ENCODE measurements at regions not wholly inside any gene's neighbourhood (a gene's known extent, or its start where the extent isn't known, plus 50 kb on each side); places are given as distances from the start of the nearest gene placed in this dataset.
"Not testable (repeated sequence)": the region's sequence is repeated elsewhere in the genome, so short reads cannot be mapped to it uniquely, and the experiment has no call there.

DNA sequence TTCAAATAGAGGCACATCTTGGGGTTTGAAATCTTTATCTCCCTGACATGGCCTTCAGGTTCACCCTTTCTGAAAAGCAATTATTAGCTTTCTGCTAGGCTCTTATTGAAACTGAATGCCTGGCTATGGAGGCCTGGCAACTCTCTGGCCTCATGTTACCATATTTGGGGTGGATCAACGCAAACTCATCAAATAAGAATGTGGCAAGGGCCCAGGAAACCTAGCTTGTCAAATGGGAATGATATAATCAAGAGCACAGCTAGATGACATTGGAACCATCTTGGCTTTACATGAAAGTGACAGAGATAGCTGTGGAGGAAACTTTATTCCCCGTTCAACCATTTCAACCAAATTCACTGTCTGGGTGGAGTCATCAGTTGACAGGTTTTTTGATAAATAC is 202.8 kb upstream of the SMIM30 start:
- Histone ChIP-seq H3K4me3 (no peak overlapping the region), H3K27me3 (replicated peaks) (no peaks in the 10 kb centered on the region), H3K36me3 (no peaks in the 10 kb centered on the region), H3K9me3 (replicated peaks) (no peaks in the 10 kb centered on the region), H3K27ac (no peak overlapping the region), H3K4me1 (replicated peaks) (no peaks in the 10 kb centered on the region)
- no peak for DNase-seq (ENCODE audit: low read depth in 1 of 2, low spot score in 2 of 2)

DNA sequence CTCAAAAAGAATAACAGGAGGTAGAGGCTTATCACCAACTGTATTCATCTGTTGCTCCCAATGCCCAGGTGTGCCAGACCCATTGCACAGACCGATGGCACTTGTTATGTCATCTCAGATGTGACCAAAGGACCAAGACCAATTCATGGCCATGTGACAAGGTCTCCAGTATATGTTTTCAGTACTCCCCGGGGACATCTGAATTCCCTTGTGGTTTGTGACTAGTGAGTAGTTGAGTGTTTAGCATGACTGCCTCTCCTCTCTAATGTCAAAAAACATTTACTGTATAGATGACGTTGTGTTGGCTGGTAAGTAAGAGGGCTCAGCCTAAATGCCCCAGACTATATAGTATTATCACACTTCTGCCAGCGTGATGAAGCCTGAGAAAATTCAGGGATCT is 202.1 kb upstream of the SMIM30 start:
- no peak for DNase-seq (ENCODE audit: low read depth in 1 of 2, low spot score in 2 of 2)
- Histone ChIP-seq H3K4me3 (no peak overlapping the region), H3K9me3 (replicated peaks) (no peaks in the 10 kb centered on the region), H3K27me3 (replicated peaks) (no peaks in the 10 kb centered on the region), H3K36me3 (no peaks in the 10 kb centered on the region), H3K27ac (no peak overlapping the region), H3K4me1 (replicated peaks) (no peaks in the 10 kb centered on the region)

DNA sequence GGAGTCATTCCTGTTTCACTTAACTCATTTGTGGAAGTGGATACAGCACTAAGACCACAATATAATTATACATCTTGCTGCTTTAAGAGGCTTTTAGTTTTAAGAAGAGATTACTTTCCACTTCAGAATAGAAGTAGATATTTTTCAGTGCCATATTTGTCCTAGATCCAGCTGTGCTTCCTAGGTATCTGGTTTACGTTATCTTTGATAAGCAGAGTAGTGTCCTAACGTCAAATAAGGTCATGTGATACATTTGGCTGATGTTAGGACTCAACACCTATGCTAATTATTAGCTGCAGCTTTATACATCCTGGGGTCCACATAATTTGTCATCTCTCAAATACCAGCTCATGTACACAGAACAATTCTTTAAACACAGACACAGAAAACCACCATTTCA is 196.2 kb upstream of the SMIM30 start:
- no peaks in the 10 kb centered on the region for H3K9me3 ChIP-seq (replicated peaks)
- no peak overlapping the region for H3K27ac ChIP-seq
- no peak for DNase-seq (ENCODE audit: low read depth in 1 of 2, low spot score in 2 of 2)
- no peaks in the 10 kb centered on the region for H3K36me3 ChIP-seq
- no peaks in the 10 kb centered on the region for H3K27me3 ChIP-seq (replicated peaks)
- no peak overlapping the region for H3K4me3 ChIP-seq
- H3K4me1 ChIP-seq (replicated peaks) = no peaks in the 10 kb centered on the region

DNA sequence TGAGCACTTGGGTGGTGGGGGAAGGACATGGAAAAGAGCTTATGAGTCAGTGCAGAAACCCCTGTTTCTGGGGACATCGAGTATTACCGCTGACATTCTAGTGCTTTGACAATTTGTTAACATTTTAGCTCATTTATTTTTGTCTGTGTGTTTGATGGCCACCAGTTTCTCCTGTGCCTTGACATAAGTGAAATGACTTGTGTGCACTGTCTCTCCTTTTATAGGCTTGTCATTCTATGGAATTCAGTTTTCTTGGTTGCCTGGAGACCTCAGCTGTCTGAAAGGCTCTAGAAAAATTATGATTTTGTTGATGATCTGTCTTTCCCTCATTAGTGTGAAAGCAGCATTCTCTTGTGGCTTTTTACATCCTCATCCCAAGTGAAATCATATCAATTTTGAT is 190.0 kb upstream of the SMIM30 start:
- H3K4me3 ChIP-seq = no peak overlapping the region
- no peak overlapping the region for H3K27ac ChIP-seq
- no peaks in the 10 kb centered on the region for H3K27me3 ChIP-seq (replicated peaks)
- no peaks in the 10 kb centered on the region for H3K4me1 ChIP-seq (replicated peaks)
- no peaks in the 10 kb centered on the region for H3K36me3 ChIP-seq
- H3K9me3 ChIP-seq (replicated peaks) = no peaks in the 10 kb centered on the region
- DNase-seq (ENCODE audit: low read depth in 1 of 2, low spot score in 2 of 2) = no peak

DNA sequence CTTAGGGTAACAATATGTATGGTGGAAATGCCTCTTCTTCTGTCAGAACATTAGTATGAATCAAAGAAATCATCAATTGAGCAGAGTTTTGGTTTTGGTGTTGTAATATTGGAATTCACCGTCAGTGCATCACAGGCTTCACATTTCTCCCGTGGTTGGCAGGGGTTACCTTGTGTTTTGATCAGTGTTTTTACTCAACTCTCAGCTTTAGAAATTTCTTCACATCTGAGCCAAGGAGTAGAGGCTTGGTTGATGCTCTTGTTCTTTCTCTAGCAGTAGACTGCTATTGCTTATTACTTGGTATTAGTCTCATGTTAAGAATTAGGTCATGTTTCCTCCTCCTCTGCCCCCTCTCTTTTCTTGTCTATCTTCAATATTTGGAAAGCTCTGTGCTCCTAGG is 188.8 kb upstream of the SMIM30 start:
- H3K9me3 ChIP-seq (replicated peaks) = no peaks in the 10 kb centered on the region
- no peaks in the 10 kb centered on the region for H3K27me3 ChIP-seq (replicated peaks)
- no peak overlapping the region for H3K4me3 ChIP-seq
- no peak for DNase-seq (ENCODE audit: low read depth in 1 of 2, low spot score in 2 of 2)
- no peak overlapping the region for H3K27ac ChIP-seq
- no peaks in the 10 kb centered on the region for H3K36me3 ChIP-seq
- no peaks in the 10 kb centered on the region for H3K4me1 ChIP-seq (replicated peaks)

DNA sequence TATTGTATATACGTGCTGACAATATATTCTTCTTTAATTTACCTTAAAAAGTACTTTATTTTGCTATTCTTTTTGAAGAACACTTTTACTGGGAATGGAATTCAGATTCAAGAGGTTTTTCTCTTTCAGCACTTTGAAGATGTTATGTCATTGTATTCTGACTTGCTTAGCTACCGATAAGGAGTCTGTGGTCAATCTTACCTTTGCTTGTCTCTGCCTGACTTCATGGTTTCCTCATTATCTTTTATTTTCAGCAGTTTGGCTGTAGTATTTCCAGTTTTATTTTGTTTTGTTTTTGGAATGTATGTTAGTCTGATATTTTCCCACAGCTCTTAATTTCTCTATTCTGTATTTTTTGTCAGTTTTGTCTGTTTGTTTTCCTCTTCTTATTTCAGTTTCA is 187.9 kb upstream of the SMIM30 start:
- Histone ChIP-seq H3K4me3 (no peak overlapping the region), H3K27me3 (replicated peaks) (no peaks in the 10 kb centered on the region), H3K9me3 (replicated peaks) (no peaks in the 10 kb centered on the region), H3K36me3 (no peaks in the 10 kb centered on the region), H3K4me1 (replicated peaks) (no peaks in the 10 kb centered on the region), H3K27ac (no peak overlapping the region)
- no peak for DNase-seq (ENCODE audit: low read depth in 1 of 2, low spot score in 2 of 2)

DNA sequence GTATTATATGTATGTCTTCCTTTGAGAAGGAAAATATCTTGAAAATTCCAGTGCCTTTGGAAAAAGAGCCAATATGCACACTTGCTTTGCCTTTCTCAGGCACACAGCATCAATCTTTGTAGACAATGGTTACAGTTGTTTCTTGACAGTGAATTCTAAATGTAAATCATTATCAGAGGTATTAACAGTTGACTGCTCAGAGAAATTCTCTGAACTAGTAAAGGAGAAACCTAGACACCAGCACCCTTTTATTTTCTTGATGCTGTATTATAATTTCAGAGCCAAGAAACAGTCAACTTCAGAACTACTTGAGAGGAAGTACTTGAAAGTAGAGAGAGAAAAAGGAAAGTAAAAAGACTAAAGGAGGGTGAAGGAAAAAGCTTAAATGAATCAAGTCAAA is 185.8 kb upstream of the SMIM30 start:
- Histone ChIP-seq H3K9me3 (replicated peaks) (no peaks in the 10 kb centered on the region), H3K27ac (no peak overlapping the region), H3K4me1 (replicated peaks) (no peaks in the 10 kb centered on the region), H3K4me3 (no peak overlapping the region), H3K27me3 (replicated peaks) (no peaks in the 10 kb centered on the region), H3K36me3 (no peaks in the 10 kb centered on the region)
- DNase-seq (ENCODE audit: low read depth in 1 of 2, low spot score in 2 of 2) = no peak

DNA sequence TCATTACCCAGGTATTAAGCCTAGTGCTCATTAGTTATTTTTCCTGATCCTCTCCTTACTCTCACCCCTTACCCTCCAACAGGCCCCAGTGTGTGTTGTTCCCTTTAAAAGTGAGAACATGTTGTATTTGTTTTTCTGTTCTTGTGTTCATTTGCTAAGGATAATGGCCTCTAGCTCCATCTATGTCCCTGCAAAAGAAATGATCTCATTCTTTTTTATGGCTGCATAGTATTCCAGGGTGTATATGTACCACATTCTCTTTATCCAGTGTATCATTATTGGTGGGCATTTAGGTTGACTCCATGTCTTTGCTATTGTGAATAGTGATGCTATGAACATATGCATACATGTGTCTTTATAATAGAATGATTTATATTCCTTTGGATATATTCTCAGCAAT is 185.0 kb upstream of the SMIM30 start:
- not testable (repeated sequence) for H3K27me3 ChIP-seq (replicated peaks); DNase-seq (ENCODE audit: low read depth in 1 of 2, low spot score in 2 of 2); H3K27ac ChIP-seq; H3K4me1 ChIP-seq (replicated peaks); H3K9me3 ChIP-seq (replicated peaks); H3K36me3 ChIP-seq; H3K4me3 ChIP-seq

DNA sequence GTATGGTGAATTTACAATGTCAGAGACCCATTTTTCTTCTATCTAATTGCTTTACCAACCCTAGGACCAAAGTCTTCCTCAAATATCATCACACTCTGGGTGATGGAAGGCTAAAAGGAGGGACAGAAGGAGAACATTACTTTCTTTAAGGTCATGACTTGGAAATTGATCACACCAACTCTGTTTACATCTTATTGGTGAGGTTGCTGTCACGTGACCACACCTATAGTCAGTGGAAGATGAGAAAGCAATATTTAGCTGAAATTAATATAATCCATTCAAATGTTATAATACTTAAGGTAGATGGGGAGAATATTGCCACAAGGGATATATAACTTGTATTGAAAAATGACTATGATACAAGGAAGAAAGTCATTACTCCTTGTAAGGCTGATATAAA is 183.6 kb upstream of the SMIM30 start:
- no peaks in the 10 kb centered on the region for H3K27me3 ChIP-seq (replicated peaks)
- H3K36me3 ChIP-seq = no peaks in the 10 kb centered on the region
- H3K4me1 ChIP-seq (replicated peaks) = no peaks in the 10 kb centered on the region
- H3K4me3 ChIP-seq = no peak overlapping the region
- H3K27ac ChIP-seq = no peak overlapping the region
- DNase-seq (ENCODE audit: low read depth in 1 of 2, low spot score in 2 of 2) = no peak
- no peaks in the 10 kb centered on the region for H3K9me3 ChIP-seq (replicated peaks)

DNA sequence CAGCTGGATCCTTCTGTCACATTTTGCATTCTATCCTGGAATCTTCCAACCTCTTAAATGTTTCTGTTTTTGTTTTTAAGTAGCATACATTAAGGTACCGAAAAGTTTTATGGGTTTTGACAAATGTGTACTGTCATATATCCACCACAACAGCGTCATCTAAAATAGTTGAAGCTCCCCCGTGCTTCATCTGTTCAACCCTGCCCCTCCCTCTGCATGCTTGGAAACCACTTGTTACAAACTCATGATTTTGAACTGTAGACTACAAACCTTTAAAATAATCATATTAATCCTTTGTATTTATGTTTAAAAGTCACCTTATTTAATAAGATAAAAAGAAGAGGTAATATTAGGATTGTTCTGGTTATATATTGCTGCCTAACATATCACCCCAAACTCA is 182.8 kb upstream of the SMIM30 start:
- Histone ChIP-seq H3K4me1 (replicated peaks) (no peaks in the 10 kb centered on the region), H3K27ac (no peak overlapping the region), H3K27me3 (replicated peaks) (no peaks in the 10 kb centered on the region), H3K9me3 (replicated peaks) (no peaks in the 10 kb centered on the region), H3K36me3 (no peaks in the 10 kb centered on the region), H3K4me3 (no peak overlapping the region)
- DNase-seq (ENCODE audit: low read depth in 1 of 2, low spot score in 2 of 2) = no peak

DNA sequence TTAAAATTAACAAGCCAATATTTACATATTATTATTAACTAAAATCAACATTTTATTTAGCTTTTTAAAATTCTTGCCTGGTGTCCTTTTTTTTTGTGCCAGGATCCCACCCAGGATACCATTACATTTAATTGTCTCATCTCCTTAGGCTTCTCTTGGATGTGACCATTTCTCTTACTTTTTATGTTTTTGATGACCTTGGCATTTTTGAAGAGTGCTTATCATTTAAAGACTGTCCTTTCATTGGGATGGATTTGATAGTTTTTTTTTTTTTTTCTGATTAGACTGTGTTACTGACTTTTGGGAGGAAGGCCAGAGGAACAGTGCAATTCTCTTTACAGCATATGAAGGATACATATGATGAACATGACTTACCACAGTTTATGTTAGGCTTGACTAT is 181.4 kb upstream of the SMIM30 start:
- H3K4me3 ChIP-seq = no peak overlapping the region
- no peaks in the 10 kb centered on the region for H3K4me1 ChIP-seq (replicated peaks)
- H3K9me3 ChIP-seq (replicated peaks) = no peaks in the 10 kb centered on the region
- no peaks in the 10 kb centered on the region for H3K27me3 ChIP-seq (replicated peaks)
- DNase-seq (ENCODE audit: low read depth in 1 of 2, low spot score in 2 of 2) = no peak
- H3K36me3 ChIP-seq = no peaks in the 10 kb centered on the region
- no peak overlapping the region for H3K27ac ChIP-seq

DNA sequence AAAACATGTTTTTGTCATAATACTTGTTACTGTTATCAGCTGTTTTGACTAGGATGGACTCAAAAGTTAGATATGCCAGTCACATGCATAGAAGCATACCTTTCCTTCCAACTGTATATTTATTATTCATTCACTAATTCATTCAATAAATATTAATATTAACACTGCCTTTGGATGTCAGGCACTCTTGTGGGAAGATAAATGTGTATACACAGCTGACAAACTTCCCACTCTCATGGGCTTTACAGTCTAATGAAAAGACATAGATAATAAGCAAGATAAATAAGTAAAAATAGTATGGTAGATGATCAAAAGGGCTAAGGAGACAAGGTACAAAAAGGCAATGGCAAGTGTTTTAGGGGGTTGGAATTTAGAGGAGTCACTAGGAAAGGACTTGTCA is 180.1 kb upstream of the SMIM30 start:
- no peaks in the 10 kb centered on the region for H3K27me3 ChIP-seq (replicated peaks)
- no peak overlapping the region for H3K4me3 ChIP-seq
- H3K36me3 ChIP-seq = no peaks in the 10 kb centered on the region
- H3K27ac ChIP-seq = no peak overlapping the region
- H3K9me3 ChIP-seq (replicated peaks) = no peaks in the 10 kb centered on the region
- no peak for DNase-seq (ENCODE audit: low read depth in 1 of 2, low spot score in 2 of 2)
- no peaks in the 10 kb centered on the region for H3K4me1 ChIP-seq (replicated peaks)

DNA sequence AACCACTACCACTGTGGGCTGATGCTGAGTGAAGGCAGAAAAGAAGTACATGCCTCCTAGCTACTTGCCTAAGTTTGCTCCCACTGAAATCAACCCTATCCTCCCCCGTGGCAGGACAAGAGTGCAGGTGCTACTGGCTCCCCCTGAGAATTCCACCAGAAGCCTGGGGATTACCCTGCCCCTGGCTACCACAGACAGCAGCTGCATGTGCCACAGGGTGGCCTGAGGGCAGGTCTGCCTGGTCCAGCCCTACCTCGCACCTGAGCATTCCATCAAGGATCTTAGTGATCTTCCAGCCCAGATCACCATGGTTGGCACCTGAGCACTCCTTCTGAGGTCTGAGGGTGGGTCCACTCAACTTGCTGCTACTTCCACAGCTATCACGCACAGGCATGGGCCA is 176.4 kb upstream of the SMIM30 start:
- Histone ChIP-seq H3K4me1 (replicated peaks) (no peaks in the 10 kb centered on the region), H3K27me3 (replicated peaks) (no peaks in the 10 kb centered on the region), H3K4me3 (no peak overlapping the region), H3K9me3 (replicated peaks) (no peaks in the 10 kb centered on the region), H3K36me3 (no peaks in the 10 kb centered on the region), H3K27ac (no peak overlapping the region)
- no peak for DNase-seq (ENCODE audit: low read depth in 1 of 2, low spot score in 2 of 2)

DNA sequence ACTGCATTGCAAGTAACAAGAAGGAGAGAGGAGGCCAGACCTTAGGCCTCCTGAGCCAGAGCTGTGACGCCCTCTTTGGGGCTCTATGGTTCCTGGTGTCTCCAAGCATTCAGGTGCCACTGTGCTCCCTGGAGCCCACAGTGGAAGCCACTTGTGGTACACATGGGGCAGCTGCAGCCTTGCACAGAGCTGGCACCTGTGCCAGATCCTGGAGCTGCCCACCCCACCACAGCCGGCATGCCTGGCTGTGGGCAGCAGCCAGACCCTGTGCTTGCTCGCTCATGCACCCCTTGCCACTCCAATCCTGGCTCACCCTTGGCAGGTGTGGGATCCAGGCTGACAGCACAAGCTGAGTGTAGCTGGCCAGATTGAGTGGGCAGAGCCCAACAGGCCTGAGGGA is 173.8 kb upstream of the SMIM30 start:
- no peak for DNase-seq (ENCODE audit: low read depth in 1 of 2, low spot score in 2 of 2)
- no peak overlapping the region for H3K27ac ChIP-seq
- no peaks in the 10 kb centered on the region for H3K27me3 ChIP-seq (replicated peaks)
- no peaks in the 10 kb centered on the region for H3K9me3 ChIP-seq (replicated peaks)
- no peaks in the 10 kb centered on the region for H3K36me3 ChIP-seq
- H3K4me3 ChIP-seq = no peak overlapping the region
- no peaks in the 10 kb centered on the region for H3K4me1 ChIP-seq (replicated peaks)

DNA sequence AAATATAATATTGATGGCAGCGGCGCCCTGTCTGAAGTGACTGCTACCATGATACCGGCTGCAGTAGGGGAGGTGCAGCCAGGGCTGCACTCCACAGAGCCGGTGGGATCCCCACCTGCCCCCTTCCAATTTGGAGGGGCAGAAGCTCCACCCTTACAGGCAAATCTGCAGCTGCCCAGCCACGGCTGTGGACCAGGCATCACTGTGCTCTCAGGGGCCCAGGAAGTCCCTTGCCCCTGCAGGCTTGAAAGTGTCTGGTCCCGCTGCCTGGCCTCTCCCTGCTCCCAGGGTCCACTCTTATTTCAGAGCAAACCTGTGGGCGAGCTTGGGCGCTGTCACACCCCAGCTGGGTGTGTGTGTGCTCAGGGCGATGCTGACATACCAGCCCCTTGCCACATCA is 172.7 kb upstream of the SMIM30 start:
- Histone ChIP-seq H3K27ac (no peak overlapping the region), H3K9me3 (replicated peaks) (no peaks in the 10 kb centered on the region), H3K36me3 (no peaks in the 10 kb centered on the region), H3K4me1 (replicated peaks) (no peaks in the 10 kb centered on the region), H3K4me3 (no peak overlapping the region), H3K27me3 (replicated peaks) (no peaks in the 10 kb centered on the region)
- DNase-seq (ENCODE audit: low read depth in 1 of 2, low spot score in 2 of 2) = no peak

Measured in SJSA1 (cell line).